ENCODE measurements at regions not wholly inside any gene's neighbourhood (a gene's known extent, or its start where the extent isn't known, plus 50 kb on each side); places are given as distances from the start of the nearest gene placed in this dataset.
"Not testable (repeated sequence)": the region's sequence is repeated elsewhere in the genome, so short reads cannot be mapped to it uniquely, and the experiment has no call there.

DNA sequence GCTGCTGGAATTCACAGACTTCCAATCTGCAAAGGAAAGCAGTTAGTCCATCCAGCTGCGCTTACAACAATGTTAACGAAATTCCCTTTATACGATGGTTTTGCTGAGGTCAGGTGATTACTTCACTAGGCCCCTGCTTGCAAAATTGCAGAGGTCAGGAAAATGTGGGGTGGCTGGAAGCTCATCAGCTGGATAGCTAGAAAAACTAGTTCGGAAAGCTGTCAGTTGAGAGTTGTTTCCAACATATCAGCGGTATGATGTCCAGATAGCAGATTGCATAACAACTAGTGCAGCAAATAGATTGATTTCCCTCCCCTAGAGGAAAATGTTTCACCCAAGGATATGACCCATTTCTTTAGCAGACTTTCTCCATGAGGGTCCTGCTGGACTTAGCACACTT is 2021.1 kb upstream of the CELF4 start:
- Mint-ChIP-seq H3K4me1 (no peaks in the 10 kb centered on the region), H3K9me3 (peaks cover 17% of the 10 kb centered on the region), H3K27me3 (no peaks in the 10 kb centered on the region), H3K27ac (ENCODE audit: low read depth) (no peak overlapping the region), H3K36me3 (ENCODE audit: insufficient read depth) (no peaks in the 10 kb centered on the region), H3K4me3 (no peak overlapping the region)
- no peak for ATAC-seq (replicated peaks; ENCODE audit: extremely low read depth, poor library complexity, severe bottlenecking)
- no peak for DNase-seq (ENCODE audit: low spot score in 2 of 2)

- Mint-ChIP-seq H3K4me3 (no peak overlapping the region), H3K36me3 (ENCODE audit: insufficient read depth) (no peaks in the 10 kb centered on the region), H3K4me1 (no peaks in the 10 kb centered on the region), H3K27me3 (no peaks in the 10 kb centered on the region), H3K27ac (ENCODE audit: low read depth) (no peak overlapping the region), H3K9me3 (peaks cover 13% of the 10 kb centered on the region)
- no peak for DNase-seq (ENCODE audit: low spot score in 2 of 2)
- ATAC-seq (replicated peaks; ENCODE audit: extremely low read depth, poor library complexity, severe bottlenecking), result no peak
Observed at GRCh38 chr18:39574897-39575296, 2009.3 kb upstream of the CELF4 start.

DNA sequence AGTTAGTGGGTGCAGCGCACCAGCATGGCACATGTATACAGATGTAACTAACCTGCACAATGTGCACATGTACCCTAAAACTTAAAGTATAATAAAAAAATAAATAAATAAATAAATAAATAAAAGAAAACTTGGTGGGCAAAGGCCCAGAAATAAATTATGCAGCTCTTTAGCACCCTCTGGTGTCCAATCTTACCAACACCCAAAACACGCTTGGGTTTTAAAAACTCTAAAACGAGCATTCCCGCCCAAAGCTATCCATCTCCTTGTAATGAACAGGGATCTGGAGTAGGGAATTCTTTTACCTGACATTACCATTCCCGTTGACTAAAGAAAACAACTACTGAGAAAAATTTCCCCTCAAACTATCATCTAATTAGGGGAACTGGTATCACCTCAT is 2005.9 kb upstream of the CELF4 start:
- Mint-ChIP-seq H3K9me3 (peaks cover 6% of the 10 kb centered on the region), H3K4me3 (no peak overlapping the region), H3K27me3 (no peaks in the 10 kb centered on the region), H3K4me1 (no peaks in the 10 kb centered on the region), H3K27ac (ENCODE audit: low read depth) (no peak overlapping the region), H3K36me3 (ENCODE audit: insufficient read depth) (no peaks in the 10 kb centered on the region)
- no peak for ATAC-seq (replicated peaks; ENCODE audit: extremely low read depth, poor library complexity, severe bottlenecking)
- no peak for DNase-seq (ENCODE audit: low spot score in 2 of 2)

- not testable (repeated sequence) for H3K27me3 Mint-ChIP-seq; H3K36me3 Mint-ChIP-seq (ENCODE audit: insufficient read depth); ATAC-seq (replicated peaks; ENCODE audit: extremely low read depth, poor library complexity, severe bottlenecking)
Observed at GRCh38 chr18:39565551-39566230, 2000.1 kb upstream of the CELF4 start.

GRCh38 chr18:39564716-39565115 is 1999.1 kb upstream of the CELF4 start:
- Mint-ChIP-seq H3K4me1 (no peaks in the 10 kb centered on the region), H3K27me3 (no peaks in the 10 kb centered on the region), H3K36me3 (ENCODE audit: insufficient read depth) (no peaks in the 10 kb centered on the region), H3K27ac (ENCODE audit: low read depth) (no peak overlapping the region), H3K9me3 (no peaks in the 10 kb centered on the region), H3K4me3 (no peak overlapping the region)
- DNase-seq (ENCODE audit: low spot score in 2 of 2) (no peak), ATAC-seq (replicated peaks; ENCODE audit: extremely low read depth, poor library complexity, severe bottlenecking) (no peak)

More at GRCh38 chr18:39565551-39566230, 2000.1 kb upstream of the CELF4 start:
- H3K9me3 Mint-ChIP-seq; H3K4me3 Mint-ChIP-seq; H3K4me1 Mint-ChIP-seq; H3K27ac Mint-ChIP-seq (ENCODE audit: low read depth); DNase-seq (ENCODE audit: low spot score in 2 of 2): not testable (repeated sequence)

DNA sequence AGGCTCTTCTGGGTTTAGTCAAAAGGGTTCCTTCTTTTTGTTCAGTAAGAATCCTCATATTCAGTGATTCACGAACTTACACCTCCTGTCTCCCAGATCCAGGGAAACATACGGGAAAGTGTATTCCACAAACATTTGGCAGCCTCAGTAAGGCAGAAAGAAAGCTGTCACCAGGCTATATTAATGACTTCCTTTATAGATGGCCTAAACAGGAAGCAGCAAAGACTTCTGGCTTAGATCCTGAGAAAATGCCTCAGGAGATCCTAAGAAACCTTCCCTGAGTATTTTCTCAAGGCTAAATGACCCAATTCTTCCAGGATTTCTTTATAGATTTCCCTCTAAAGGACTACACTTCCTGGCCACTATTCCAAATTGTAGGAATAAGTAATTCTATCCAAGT is 1995.5 kb upstream of the CELF4 start:
- H3K27me3 Mint-ChIP-seq, result no peaks in the 10 kb centered on the region

GRCh38 chr18:39558658-39559057 is 1993.1 kb upstream of the CELF4 start:
- no peak for DNase-seq (ENCODE audit: low spot score in 2 of 2)
- no peaks in the 10 kb centered on the region for H3K4me1 Mint-ChIP-seq
- no peak overlapping the region for H3K4me3 Mint-ChIP-seq
- ATAC-seq (replicated peaks; ENCODE audit: extremely low read depth, poor library complexity, severe bottlenecking), result no peak
- no peaks in the 10 kb centered on the region for H3K27me3 Mint-ChIP-seq
- no peak overlapping the region for H3K27ac Mint-ChIP-seq (ENCODE audit: low read depth)
- H3K9me3 Mint-ChIP-seq, result peaks cover 8% of the 10 kb centered on the region
- no peaks in the 10 kb centered on the region for H3K36me3 Mint-ChIP-seq (ENCODE audit: insufficient read depth)

More for the DNA sequence above, 1995.5 kb upstream of the CELF4 start:
- no peak overlapping the region for H3K4me3 Mint-ChIP-seq
- no peak overlapping the region for H3K27ac Mint-ChIP-seq (ENCODE audit: low read depth)
- H3K9me3 Mint-ChIP-seq, result no peaks in the 10 kb centered on the region
- H3K36me3 Mint-ChIP-seq (ENCODE audit: insufficient read depth), result no peaks in the 10 kb centered on the region
- no peaks in the 10 kb centered on the region for H3K4me1 Mint-ChIP-seq
- DNase-seq (ENCODE audit: low spot score in 2 of 2) (no peak), ATAC-seq (replicated peaks; ENCODE audit: extremely low read depth, poor library complexity, severe bottlenecking) (no peak)

GRCh38 chr18:39555496-39555895 is 1989.9 kb upstream of the CELF4 start:
- Mint-ChIP-seq H3K9me3 (peaks cover 25% of the 10 kb centered on the region), H3K4me1 (no peaks in the 10 kb centered on the region), H3K27ac (ENCODE audit: low read depth) (no peak overlapping the region), H3K36me3 (ENCODE audit: insufficient read depth) (no peaks in the 10 kb centered on the region), H3K4me3 (no peak overlapping the region), H3K27me3 (no peaks in the 10 kb centered on the region)
- ATAC-seq (replicated peaks; ENCODE audit: extremely low read depth, poor library complexity, severe bottlenecking), result no peak
- DNase-seq (ENCODE audit: low spot score in 2 of 2), result no peak

GRCh38 chr18:39550701-39551100 is 1985.1 kb upstream of the CELF4 start:
- Mint-ChIP-seq H3K4me1 (no peaks in the 10 kb centered on the region), H3K27ac (ENCODE audit: low read depth) (no peak overlapping the region), H3K27me3 (no peaks in the 10 kb centered on the region), H3K4me3 (no peak overlapping the region), H3K36me3 (ENCODE audit: insufficient read depth) (no peaks in the 10 kb centered on the region), H3K9me3 (peaks cover 41% of the 10 kb centered on the region)
- DNase-seq (ENCODE audit: low spot score in 2 of 2) (no peak), ATAC-seq (replicated peaks; ENCODE audit: extremely low read depth, poor library complexity, severe bottlenecking) (no peak)

GRCh38 chr18:39549144-39549543 is 1983.5 kb upstream of the CELF4 start:
- Mint-ChIP-seq H3K36me3 (ENCODE audit: insufficient read depth) (no peaks in the 10 kb centered on the region), H3K9me3 (peaks cover 36% of the 10 kb centered on the region), H3K27ac (ENCODE audit: low read depth) (no peak overlapping the region), H3K27me3 (no peaks in the 10 kb centered on the region), H3K4me3 (no peak overlapping the region), H3K4me1 (no peaks in the 10 kb centered on the region)
- no peak for DNase-seq (ENCODE audit: low spot score in 2 of 2)
- ATAC-seq (replicated peaks; ENCODE audit: extremely low read depth, poor library complexity, severe bottlenecking), result no peak

DNA sequence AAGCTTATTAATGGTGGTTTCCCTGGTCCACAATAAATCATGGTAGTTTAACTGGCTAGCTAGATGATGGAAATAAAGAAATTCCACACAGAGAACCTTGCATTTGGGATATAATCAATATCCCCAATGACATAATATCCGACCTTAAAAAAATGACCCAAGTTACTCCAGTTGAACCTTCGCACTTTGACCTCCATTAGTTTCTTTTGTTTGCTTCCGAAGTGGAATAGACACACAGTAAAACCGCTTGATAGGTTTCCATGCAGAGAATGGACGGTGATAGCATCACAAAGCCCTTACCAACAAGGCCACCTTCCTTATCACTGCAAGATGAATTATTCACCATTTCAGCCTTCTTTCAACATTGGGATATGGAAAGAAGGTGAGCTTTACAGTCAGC is 1966.1 kb upstream of the CELF4 start:
- Mint-ChIP-seq H3K27me3 (no peaks in the 10 kb centered on the region), H3K9me3 (peaks cover 29% of the 10 kb centered on the region), H3K4me3 (no peak overlapping the region), H3K36me3 (ENCODE audit: insufficient read depth) (no peaks in the 10 kb centered on the region), H3K27ac (ENCODE audit: low read depth) (no peak overlapping the region), H3K4me1 (no peaks in the 10 kb centered on the region)
- ATAC-seq (replicated peaks; ENCODE audit: extremely low read depth, poor library complexity, severe bottlenecking) (no peak), DNase-seq (ENCODE audit: low spot score in 2 of 2) (no peak)

GRCh38 chr18:39529358-39529757 is 1963.8 kb upstream of the CELF4 start:
- DNase-seq (ENCODE audit: low spot score in 2 of 2) (no peak), ATAC-seq (replicated peaks; ENCODE audit: extremely low read depth, poor library complexity, severe bottlenecking) (no peak)
- H3K27me3 Mint-ChIP-seq, result no peaks in the 10 kb centered on the region
- H3K27ac Mint-ChIP-seq (ENCODE audit: low read depth), result no peak overlapping the region
- H3K4me1 Mint-ChIP-seq, result no peaks in the 10 kb centered on the region
- H3K36me3 Mint-ChIP-seq (ENCODE audit: insufficient read depth), result no peaks in the 10 kb centered on the region
- no peak overlapping the region for H3K4me3 Mint-ChIP-seq
- peaks cover 33% of the 10 kb centered on the region for H3K9me3 Mint-ChIP-seq

- Mint-ChIP-seq H3K27ac (ENCODE audit: low read depth) (no peak overlapping the region), H3K4me3 (no peak overlapping the region), H3K36me3 (ENCODE audit: insufficient read depth) (no peaks in the 10 kb centered on the region), H3K27me3 (no peaks in the 10 kb centered on the region), H3K4me1 (no peaks in the 10 kb centered on the region), H3K9me3 (peaks cover 28% of the 10 kb centered on the region)
- no peak for ATAC-seq (replicated peaks; ENCODE audit: extremely low read depth, poor library complexity, severe bottlenecking)
- no peak for DNase-seq (ENCODE audit: low spot score in 2 of 2)
Observed at GRCh38 chr18:39527465-39527864, 1961.9 kb upstream of the CELF4 start.

Data from central memory CD8-positive, alpha-beta T cell (primary cell).